ENCODE measurements at regions not wholly inside any gene's neighbourhood (a gene's known extent, or its start where the extent isn't known, plus 50 kb on each side); places are given as distances from the start of the nearest gene placed in this dataset.

- in situ Hi-C loops (cut with MboI; ENCODE audit: low pct_unique_long_range_greater_than_20kb in 2 of 9, low sequenced_read_pairs in 9 of 9, unreplicated experiment in 9 of 9) = no loop called here
- ATAC-seq (replicated peaks in 6 of 8) = peak in 3 of 8 experiments; percentile 23 to 74 (median 29)
- no peaks in the 10 kb centered on the region for H3K4me1 ChIP-seq (replicated peaks in 1 of 2)
- H3K4me3 ChIP-seq = no peak overlapping the region
- WGBS, 10 experiments = 11 to 83% (median 59%) methylated on average over 1 to 5 of the region's 5 CpGs
- H3K27ac ChIP-seq = no peak overlapping the region
Observed at GRCh38 chr1:73901738-73902137, 296.2 kb downstream of the LRRIQ3 start.

GRCh38 chr1:73899311-73899710 lies 298.7 kb downstream of the LRRIQ3 start:
- whole genome bisulfite sequencing, 10 experiments = 0 to 92% (median 68%) methylated on average over 1 to 3 of the region's 3 CpGs; no CpG with 5 or more reads in 1 of the 10 experiments
- no peaks in the 10 kb centered on the region for H3K4me1 ChIP-seq (replicated peaks in 1 of 2)
- ATAC-seq (replicated peaks in 6 of 8) = peak in 1 of 8 experiments; percentile 33
- no peak overlapping the region for H3K4me3 ChIP-seq
- in situ Hi-C loops (cut with MboI; ENCODE audit: low pct_unique_long_range_greater_than_20kb in 2 of 9, low sequenced_read_pairs in 9 of 9, unreplicated experiment in 9 of 9) = no loop called here
- H3K27ac ChIP-seq = no peak overlapping the region

GRCh38 chr1:73898540-73898939 lies 299.4 kb downstream of the LRRIQ3 start:
- Histone ChIP-seq H3K4me3 (no peak overlapping the region), H3K27ac (no peak overlapping the region), H3K4me1 (replicated peaks in 1 of 2) (peaks cover 0 to 3% of the 10 kb centered on the region in 2 donors)
- WGBS, 10 experiments = 30 to 84% (median 77%) methylated on average over 2 to 3 of the region's 3 CpGs
- no peak for ATAC-seq (replicated peaks in 6 of 8)
- in situ Hi-C loops (cut with MboI; ENCODE audit: low pct_unique_long_range_greater_than_20kb in 2 of 9, low sequenced_read_pairs in 9 of 9, unreplicated experiment in 9 of 9) = no loop called here

GRCh38 chr1:73887412-73887811 lies 310.6 kb downstream of the LRRIQ3 start:
- 11 to 100% (median 83%) methylated on average over 2 to 3 of the region's 3 CpGs; no CpG with 5 or more reads in 2 of the 10 experiments for WGBS, 10 experiments
- no peak for ATAC-seq (replicated peaks in 6 of 8)
- Histone ChIP-seq H3K4me1 (replicated peaks in 1 of 2) (no peaks in the 10 kb centered on the region), H3K4me3 (no peak overlapping the region), H3K27ac (no peak overlapping the region)
- in situ Hi-C loops (cut with MboI; ENCODE audit: low pct_unique_long_range_greater_than_20kb in 2 of 9, low sequenced_read_pairs in 9 of 9, unreplicated experiment in 9 of 9) = no loop called here

- H3K4me1 ChIP-seq (replicated peaks in 1 of 2) = no peaks in the 10 kb centered on the region
- no peak overlapping the region for H3K4me3 ChIP-seq
- peak in 1 of 8 experiments; percentile 76 for ATAC-seq (replicated peaks in 6 of 8)
- in situ Hi-C loops (cut with MboI; ENCODE audit: low pct_unique_long_range_greater_than_20kb in 2 of 9, low sequenced_read_pairs in 9 of 9, unreplicated experiment in 9 of 9) = no loop called here
- WGBS, 10 experiments = 0 to 87% (median 49%) methylated on average over 2 of the region's 2 CpGs; no CpG with 5 or more reads in 2 of the 10 experiments
- H3K27ac ChIP-seq = no peak overlapping the region
Observed at GRCh38 chr1:73886716-73887115, 311.3 kb downstream of the LRRIQ3 start.

- in situ Hi-C loops (cut with MboI; ENCODE audit: low pct_unique_long_range_greater_than_20kb in 2 of 9, low sequenced_read_pairs in 9 of 9, unreplicated experiment in 9 of 9) = no loop called here
- WGBS, 10 experiments = 0 to 86% (median 50%) methylated on average over 1 of the region's 1 CpG; no CpG with 5 or more reads in 3 of the 10 experiments
- Histone ChIP-seq H3K27ac (no peak overlapping the region), H3K4me3 (no peak overlapping the region), H3K4me1 (replicated peaks in 1 of 2) (peaks cover 2 to 3% of the 10 kb centered on the region in 2 donors)
- peak in 5 of 8 experiments; percentile 43 to 77 (median 61) for ATAC-seq (replicated peaks in 6 of 8)
Observed at GRCh38 chr1:73874806-73875205, 323.2 kb downstream of the LRRIQ3 start.

GRCh38 chr1:73868810-73869336 lies 329.1 kb downstream of the LRRIQ3 start:
- Histone ChIP-seq H3K4me3 (no peak overlapping the region), H3K27ac (no peak overlapping the region), H3K4me1 (replicated peaks in 1 of 2) (peaks cover 0 to 8% of the 10 kb centered on the region in 2 donors)
- 0 to 92% (median 74%) methylated on average over 2 of the region's 2 CpGs; no CpG with 5 or more reads in 3 of the 10 experiments for WGBS, 10 experiments
- in situ Hi-C loops (cut with MboI; ENCODE audit: low pct_unique_long_range_greater_than_20kb in 2 of 9, low sequenced_read_pairs in 9 of 9, unreplicated experiment in 9 of 9) = no loop called here
- ATAC-seq (replicated peaks in 6 of 8) = peak in 5 of 8 experiments; percentile 9 to 85 (median 43)

- peak in 2 of 8 experiments; percentile 26 to 82 for ATAC-seq (replicated peaks in 6 of 8)
- Histone ChIP-seq H3K4me3 (no peak overlapping the region), H3K27ac (no peak overlapping the region), H3K4me1 (replicated peaks in 1 of 2) (peaks cover 3 to 4% of the 10 kb centered on the region in 2 donors)
- WGBS, 10 experiments = 63 to 100% (median 80%) methylated on average over 1 of the region's 1 CpG; no CpG with 5 or more reads in 2 of the 10 experiments
- in situ Hi-C loops (cut with MboI; ENCODE audit: low pct_unique_long_range_greater_than_20kb in 2 of 9, low sequenced_read_pairs in 9 of 9, unreplicated experiment in 9 of 9) = no loop called here
Observed at GRCh38 chr1:73862355-73862754, 335.6 kb downstream of the LRRIQ3 start.

GRCh38 chr1:73860421-73860950 lies 337.5 kb downstream of the LRRIQ3 start:
- ATAC-seq (replicated peaks in 6 of 8) = no peak
- peaks cover 3 to 4% of the 10 kb centered on the region in 2 donors for H3K4me1 ChIP-seq (replicated peaks in 1 of 2)
- 0 to 100% (median 71%) methylated on average over 1 to 2 of the region's 2 CpGs; no CpG with 5 or more reads in 1 of the 10 experiments for WGBS, 10 experiments
- in situ Hi-C loops (cut with MboI; ENCODE audit: low pct_unique_long_range_greater_than_20kb in 2 of 9, low sequenced_read_pairs in 9 of 9, unreplicated experiment in 9 of 9) = no loop called here
- H3K27ac ChIP-seq = no peak overlapping the region
- no peak overlapping the region for H3K4me3 ChIP-seq

GRCh38 chr1:73859227-73859626 lies 338.7 kb downstream of the LRRIQ3 start:
- no peak overlapping the region for H3K27ac ChIP-seq
- 60 to 100% (median 89%) methylated on average over 1 of the region's 1 CpG; no CpG with 5 or more reads in 3 of the 10 experiments for WGBS, 10 experiments
- H3K4me1 ChIP-seq (replicated peaks in 1 of 2) = peaks cover 3 to 4% of the 10 kb centered on the region in 2 donors
- no peak for ATAC-seq (replicated peaks in 6 of 8)
- no peak overlapping the region for H3K4me3 ChIP-seq
- in situ Hi-C loops (cut with MboI; ENCODE audit: low pct_unique_long_range_greater_than_20kb in 2 of 9, low sequenced_read_pairs in 9 of 9, unreplicated experiment in 9 of 9) = no loop called here

- Histone ChIP-seq H3K27ac (no peak overlapping the region), H3K4me3 (no peak overlapping the region), H3K4me1 (replicated peaks in 1 of 2) (no peaks in the 10 kb centered on the region)
- in situ Hi-C loops (cut with MboI; ENCODE audit: low pct_unique_long_range_greater_than_20kb in 2 of 9, low sequenced_read_pairs in 9 of 9, unreplicated experiment in 9 of 9) = no loop called here
- WGBS, 10 experiments = 0 to 96% (median 85%) methylated on average over 1 to 2 of the region's 2 CpGs
- ATAC-seq (replicated peaks in 6 of 8) = no peak
Observed at GRCh38 chr1:73854527-73854926, 343.4 kb downstream of the LRRIQ3 start.

- Histone ChIP-seq H3K4me3 (no peak overlapping the region), H3K27ac (no peak overlapping the region), H3K4me1 (replicated peaks in 1 of 2) (no peaks in the 10 kb centered on the region)
- peak in 1 of 8 experiments; percentile 91 for ATAC-seq (replicated peaks in 6 of 8)
- in situ Hi-C loops (cut with MboI; ENCODE audit: low pct_unique_long_range_greater_than_20kb in 2 of 9, low sequenced_read_pairs in 9 of 9, unreplicated experiment in 9 of 9) = no loop called here
Observed at GRCh38 chr1:73842436-73842835, 355.5 kb downstream of the LRRIQ3 start.

GRCh38 chr1:73839922-73840321 lies 358.1 kb downstream of the LRRIQ3 start:
- in situ Hi-C loops (cut with MboI; ENCODE audit: low pct_unique_long_range_greater_than_20kb in 2 of 9, low sequenced_read_pairs in 9 of 9, unreplicated experiment in 9 of 9) = no loop called here
- no peak for ATAC-seq (replicated peaks in 6 of 8)
- H3K27ac ChIP-seq = no peak overlapping the region

More at GRCh38 chr1:73839922-73840321, 358.1 kb downstream of the LRRIQ3 start:
- no peak overlapping the region for H3K4me3 ChIP-seq
- no peaks in the 10 kb centered on the region for H3K4me1 ChIP-seq (replicated peaks in 1 of 2)
- WGBS, 10 experiments = 0 to 73% (median 45%) methylated on average over 2 to 4 of the region's 4 CpGs
